Fibroblast of pulmonary artery (primary cell): ENCODE measurements at regions not wholly inside any gene's neighbourhood (a gene's known extent, or its start where the extent isn't known, plus 50 kb on each side); places are given as distances from the start of the nearest gene placed in this dataset.

Experiments
- DNase-seq: peaks from one replicate; pipeline ENCODE4 v3.0.0-alpha.2; 2010; ENCODE audit warnings: low read depth
- H3K4me3 ChIP-seq: replicated peaks from 2 replicates; pipeline ENCODE4 v1.5.1; 2011; ENCODE audit warnings: low read depth, mild to moderate bottlenecking, control low read depth, low read length, moderate library complexity
- TF ChIP-seq, protein P1 (sequence below): IDR thresholded peaks from 2 replicates; pipeline ENCODE4 v1.5.1; 2011; ENCODE audit warnings: mild to moderate bottlenecking, control low read depth, low read length, inconsistent platforms; ENCODE audit errors: missing control alignments

DNA sequence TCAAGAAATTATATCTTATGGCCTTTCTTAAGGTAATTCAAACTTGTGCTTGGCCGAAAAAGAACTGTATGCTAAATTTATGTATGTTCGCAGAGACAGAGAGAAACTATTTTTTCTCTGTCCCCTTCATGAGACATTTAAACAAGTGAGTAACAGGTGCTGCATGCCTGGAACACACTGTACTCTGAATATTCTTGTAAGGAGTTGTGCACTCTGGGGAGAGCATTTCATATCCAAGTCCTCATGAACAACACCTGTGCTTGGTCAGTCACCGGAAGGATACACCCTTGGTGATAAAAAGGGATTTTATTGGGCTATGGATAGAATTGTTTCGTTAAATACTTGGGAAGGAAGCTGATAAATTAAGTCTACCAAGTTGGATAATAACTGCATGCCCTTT lies 220.8 kb upstream of the NRIP1 start:
- TF ChIP-seq, protein P1, sequence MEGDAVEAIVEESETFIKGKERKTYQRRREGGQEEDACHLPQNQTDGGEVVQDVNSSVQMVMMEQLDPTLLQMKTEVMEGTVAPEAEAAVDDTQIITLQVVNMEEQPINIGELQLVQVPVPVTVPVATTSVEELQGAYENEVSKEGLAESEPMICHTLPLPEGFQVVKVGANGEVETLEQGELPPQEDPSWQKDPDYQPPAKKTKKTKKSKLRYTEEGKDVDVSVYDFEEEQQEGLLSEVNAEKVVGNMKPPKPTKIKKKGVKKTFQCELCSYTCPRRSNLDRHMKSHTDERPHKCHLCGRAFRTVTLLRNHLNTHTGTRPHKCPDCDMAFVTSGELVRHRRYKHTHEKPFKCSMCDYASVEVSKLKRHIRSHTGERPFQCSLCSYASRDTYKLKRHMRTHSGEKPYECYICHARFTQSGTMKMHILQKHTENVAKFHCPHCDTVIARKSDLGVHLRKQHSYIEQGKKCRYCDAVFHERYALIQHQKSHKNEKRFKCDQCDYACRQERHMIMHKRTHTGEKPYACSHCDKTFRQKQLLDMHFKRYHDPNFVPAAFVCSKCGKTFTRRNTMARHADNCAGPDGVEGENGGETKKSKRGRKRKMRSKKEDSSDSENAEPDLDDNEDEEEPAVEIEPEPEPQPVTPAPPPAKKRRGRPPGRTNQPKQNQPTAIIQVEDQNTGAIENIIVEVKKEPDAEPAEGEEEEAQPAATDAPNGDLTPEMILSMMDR: no peak
- DNase-seq: no peak
- H3K4me3 ChIP-seq: no peak overlapping the region

DNA sequence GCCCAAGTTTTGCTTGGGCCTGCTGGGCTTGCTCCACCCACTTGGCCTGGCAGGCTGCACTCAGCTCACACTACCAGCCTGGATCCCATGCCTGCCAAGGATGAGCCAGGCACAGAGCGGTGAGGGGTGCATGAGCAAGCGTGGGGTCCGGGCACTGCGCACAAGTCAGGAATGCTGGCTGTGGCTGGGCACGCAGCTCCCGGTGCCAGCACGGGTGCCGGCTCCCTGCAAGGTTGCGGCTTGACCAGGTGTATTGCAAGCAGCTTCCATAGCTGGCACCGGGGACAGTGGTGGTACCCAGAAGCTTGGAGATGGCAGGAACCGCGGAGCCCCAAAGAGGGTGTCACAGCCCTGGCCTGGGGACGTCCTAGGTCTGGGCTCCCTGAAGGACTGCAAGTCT lies 224.4 kb upstream of the NRIP1 start:
- no peak overlapping the region for H3K4me3 ChIP-seq
- TF ChIP-seq, protein P1: no peak
- no peak for DNase-seq

DNA sequence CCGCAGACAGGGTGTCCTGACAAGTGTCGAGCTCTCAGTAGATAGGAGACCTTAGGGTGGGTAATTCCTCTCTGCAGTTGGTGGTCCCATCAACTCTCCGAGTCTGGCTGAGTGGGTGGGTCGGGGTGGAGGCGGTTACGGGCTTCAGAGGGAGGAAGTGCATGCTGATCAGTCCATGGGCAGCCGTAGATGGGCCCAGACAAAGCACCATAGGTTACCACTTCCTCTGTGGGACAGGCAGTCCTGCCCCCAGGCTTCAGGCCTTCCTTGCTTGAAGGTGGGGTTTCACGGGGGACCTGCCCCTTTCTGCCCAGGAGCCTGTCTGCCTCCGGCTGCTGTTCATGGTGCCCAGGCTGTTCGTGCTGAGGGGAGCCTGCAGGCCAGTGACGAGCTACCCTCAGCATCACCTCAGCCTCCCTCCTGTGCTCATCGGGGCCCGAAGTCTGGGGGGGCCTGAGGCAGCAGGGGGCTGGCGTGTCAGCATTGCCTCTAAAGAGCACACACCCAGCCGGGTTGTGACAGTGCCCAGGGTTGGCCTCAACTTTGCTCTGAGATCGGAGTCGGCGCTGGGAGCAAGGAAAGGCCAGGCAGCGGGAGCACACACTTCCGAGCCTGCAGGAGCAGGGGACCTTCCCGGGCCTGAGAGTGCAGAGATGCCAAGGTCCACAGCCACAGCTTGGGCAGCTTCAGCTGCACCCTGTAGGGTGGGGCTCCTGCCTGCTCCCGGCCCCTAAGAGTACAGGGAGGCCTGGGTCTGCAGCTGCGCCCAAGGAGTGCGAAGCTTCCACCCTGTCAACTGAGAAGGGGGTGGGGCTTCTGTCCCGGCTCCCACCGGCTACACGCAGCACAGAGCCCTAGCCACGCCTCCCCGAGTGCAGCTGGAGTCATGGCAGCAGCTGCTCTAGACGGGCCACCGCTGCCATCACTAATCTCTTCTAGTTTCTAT lies 225.4 kb upstream of the NRIP1 start:
- TF ChIP-seq, protein P1: no peak
- no peak overlapping the region for H3K4me3 ChIP-seq
- no peak for DNase-seq

DNA sequence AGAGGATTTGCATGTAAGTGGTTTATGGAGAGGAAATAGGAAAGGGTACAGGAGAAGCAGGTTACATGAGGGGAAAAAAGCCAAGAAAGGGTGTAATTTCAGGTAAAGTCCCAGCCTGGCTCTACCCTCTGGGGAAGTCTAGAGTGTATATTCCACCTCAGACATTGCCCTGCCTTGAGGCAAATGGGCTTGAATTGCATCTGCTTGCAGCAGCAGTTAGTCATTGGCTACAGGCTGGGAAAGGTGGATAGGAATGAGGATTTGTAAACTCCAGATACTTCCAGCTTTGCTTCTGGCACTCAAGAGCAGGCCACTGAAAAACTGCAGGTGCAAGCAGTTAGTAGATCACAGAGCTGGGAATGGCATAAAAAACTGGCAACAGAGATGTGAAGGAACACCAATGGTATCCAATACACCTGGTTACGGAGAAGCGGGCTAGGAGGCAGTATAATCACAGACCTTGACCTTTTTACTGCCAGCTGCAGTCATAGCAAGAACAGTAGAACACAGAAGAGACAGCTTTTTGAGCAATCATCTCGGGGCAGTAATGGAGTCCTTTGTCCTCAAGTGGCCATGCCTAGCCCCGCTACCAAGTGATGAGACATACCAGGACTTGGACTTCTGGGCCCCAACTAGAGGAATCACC lies 226.9 kb upstream of the NRIP1 start:
- H3K4me3 ChIP-seq: no peak overlapping the region
- TF ChIP-seq, protein P1: no peak
- DNase-seq: no peak

DNA sequence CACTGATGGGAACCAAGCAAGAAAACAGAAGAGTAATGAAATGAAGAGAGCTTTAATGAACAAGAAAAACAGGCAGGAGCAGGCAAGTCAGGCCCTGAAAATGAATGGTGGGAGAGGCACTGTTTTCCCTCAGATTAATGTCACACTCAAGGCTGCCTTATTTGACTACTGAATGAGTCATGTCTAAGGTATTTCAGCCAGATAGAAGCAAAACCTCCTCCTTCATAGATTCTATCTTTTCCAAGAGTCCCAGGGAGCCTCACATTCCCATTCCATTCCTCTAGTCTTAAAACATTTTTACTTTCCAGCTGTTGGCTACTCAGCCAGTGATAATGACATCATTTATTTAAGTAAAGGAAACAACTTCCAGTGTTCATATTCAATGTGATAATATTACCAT lies 228.4 kb upstream of the NRIP1 start:
- no peak overlapping the region for H3K4me3 ChIP-seq
- TF ChIP-seq, protein P1: no peak
- peak; percentile 96 for DNase-seq

DNA sequence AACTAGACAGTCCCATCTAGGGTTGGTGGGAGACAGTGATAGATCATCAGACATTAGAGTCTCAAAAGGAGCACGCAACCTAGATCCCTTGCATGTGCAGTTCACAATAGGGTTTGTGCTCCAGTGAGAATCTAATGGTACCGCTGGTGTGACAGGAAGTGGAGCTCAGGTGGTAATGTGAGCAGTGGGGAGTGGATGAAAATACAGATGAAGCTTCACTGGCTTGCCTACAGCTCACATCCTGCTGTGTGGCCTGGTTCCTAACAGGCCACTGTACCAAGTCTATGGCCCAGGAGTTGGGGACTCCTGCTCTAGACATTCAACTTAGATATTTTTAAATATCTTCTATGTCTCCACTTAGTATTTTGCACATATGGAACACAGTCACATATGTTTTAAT lies 231.1 kb upstream of the NRIP1 start:
- TF ChIP-seq, protein P1: no peak
- no peak overlapping the region for H3K4me3 ChIP-seq
- no peak for DNase-seq

DNA sequence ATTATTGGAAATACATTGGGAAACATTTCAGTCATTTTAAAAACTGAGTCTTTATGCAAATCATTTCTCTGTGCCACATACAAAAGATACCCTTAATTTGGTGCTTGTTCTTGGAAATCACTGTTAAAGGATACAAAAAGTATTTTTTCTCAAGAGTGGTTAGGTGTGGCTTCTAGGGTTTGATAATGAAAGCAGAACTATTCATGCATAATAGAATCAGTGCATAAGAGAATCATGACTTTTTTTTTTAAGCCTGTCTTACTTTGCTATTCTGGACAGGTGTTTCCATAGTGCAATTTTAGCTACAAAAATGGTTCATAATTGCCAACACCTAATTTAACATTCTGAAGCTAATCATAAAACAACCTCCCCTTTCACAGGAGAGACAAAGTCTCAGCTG lies 233.0 kb upstream of the NRIP1 start:
- no peak overlapping the region for H3K4me3 ChIP-seq
- no peak for DNase-seq
- TF ChIP-seq, protein P1: no peak
